ENCODE measurements at regions not wholly inside any gene's neighbourhood (a gene's known extent, or its start where the extent isn't known, plus 50 kb on each side); places are given as distances from the start of the nearest gene placed in this dataset.

- DNase-seq (ENCODE audit: low read depth, low spot score), result no peak
These were observed 74.3 kb upstream of the ARPP21 start for GRCh38 chr3:35565048-35565447.

Data from iPS DF 19.7 (cell line).